Mesenchymal stem cell (in vitro differentiated cells and primary cell): ENCODE measurements at regions not wholly inside any gene's neighbourhood (a gene's known extent, or its start where the extent isn't known, plus 50 kb on each side); places are given as distances from the start of the nearest gene placed in this dataset.

ENCODE experiments used
- DNase-seq: peaks from one replicate; pipeline ENCODE4 v3.0.0-alpha.2; 2013
- H2AFZ ChIP-seq: one replicate; pipeline ENCODE4 v1.6.1; 2013; ENCODE audit warnings: low read depth, mild to moderate bottlenecking, control low read depth, inconsistent platforms, low read length, moderate library complexity
- H2AK5ac ChIP-seq: 2 replicates; pipeline ENCODE4 v1.6.1; 2013; ENCODE audit warnings: low read length, moderate library complexity, mild to moderate bottlenecking, inconsistent platforms; ENCODE audit not compliant: severe bottlenecking
- H2BK120ac ChIP-seq: one replicate; pipeline ENCODE4 v1.6.1; 2013; ENCODE audit warnings: low read depth, mild to moderate bottlenecking, inconsistent platforms, low read length, moderate library complexity
- H2BK12ac ChIP-seq, 2 experiments: one replicate each; pipeline ENCODE4 v1.6.1; 2013; ENCODE audit warnings: inconsistent platforms in 2 of 2, low read length in 2 of 2, mild to moderate bottlenecking in 2 of 2, moderate library complexity in 2 of 2, control low read depth in 1 of 2
- H2BK15ac ChIP-seq: one replicate; pipeline ENCODE4 v1.6.1; 2013; ENCODE audit warnings: mild to moderate bottlenecking, low read depth, inconsistent platforms; ENCODE audit not compliant: poor library complexity, severe bottlenecking
- H2BK5ac ChIP-seq: 2 replicates; pipeline ENCODE4 v1.6.1; 2013; ENCODE audit warnings: low read depth, mild to moderate bottlenecking, low read length, control low read depth, inconsistent platforms; ENCODE audit not compliant: poor library complexity, severe bottlenecking
- H3K14ac ChIP-seq, 2 experiments: one replicate each; pipeline ENCODE4 v1.6.1; 2013; ENCODE audit warnings: inconsistent platforms in 2 of 2, low read length in 2 of 2, control low read depth in 1 of 2, mild to moderate bottlenecking in 1 of 2, moderate library complexity in 1 of 2
- H3K18ac ChIP-seq, 2 experiments: one replicate each; pipeline ENCODE4 v1.6.1; 2013; ENCODE audit warnings: inconsistent platforms in 2 of 2, low read length in 2 of 2, control low read depth in 1 of 2, low read depth in 1 of 2, mild to moderate bottlenecking in 1 of 2
- H3K23ac ChIP-seq, 2 experiments: one replicate each; pipeline ENCODE4 v1.6.1; 2013; ENCODE audit warnings: inconsistent platforms in 2 of 2, low read length in 2 of 2, mild to moderate bottlenecking in 2 of 2, moderate library complexity in 2 of 2, control low read depth in 1 of 2
- H3K27ac ChIP-seq: 2 replicates; pipeline ENCODE4 v1.5.1; 2013; ENCODE audit warnings: mild to moderate bottlenecking, moderate library complexity, low read length, control low read depth, inconsistent platforms; ENCODE audit not compliant: poor library complexity, severe bottlenecking
- H3K27me3 ChIP-seq, 2 experiments: 2 replicates each; pipeline versions ENCODE4 v1.6.1 to v1.7.0; 2013; ENCODE audit warnings: low read length in 2 of 2, mild to moderate bottlenecking in 2 of 2, moderate library complexity in 2 of 2, control low read depth in 1 of 2, inconsistent platforms in 1 of 2; ENCODE audit not compliant: control insufficient read depth in 1 of 2, insufficient read depth in 1 of 2
- H3K36me3 ChIP-seq, 2 experiments: 2 replicates each; pipeline versions ENCODE4 v1.6.1 to v1.7.0; 2013; ENCODE audit warnings: low read length in 2 of 2, control low read depth in 1 of 2, inconsistent platforms in 1 of 2, low read depth in 1 of 2, mild to moderate bottlenecking in 1 of 2; ENCODE audit not compliant: insufficient read depth in 2 of 2, control insufficient read depth in 1 of 2
- H3K4ac ChIP-seq, 2 experiments: one replicate each; pipeline ENCODE4 v1.6.1; 2013; ENCODE audit warnings: inconsistent platforms in 2 of 2, low read length in 2 of 2, mild to moderate bottlenecking in 2 of 2, moderate library complexity in 2 of 2, control low read depth in 1 of 2, low read depth in 1 of 2
- H3K4me1 ChIP-seq: 2 replicates; pipeline ENCODE4 v1.6.1; 2013; ENCODE audit warnings: low read depth, low read length, control low read depth; ENCODE audit not compliant: control insufficient read depth, insufficient read depth
- H3K4me2 ChIP-seq: 2 replicates; pipeline ENCODE4 v1.6.1; 2013; ENCODE audit warnings: low read length, mild to moderate bottlenecking, inconsistent platforms; ENCODE audit not compliant: poor library complexity, severe bottlenecking
- H3K4me3 ChIP-seq, 2 experiments: 2 replicates each; pipeline versions ENCODE4 v1.5.1 to v1.7.0; 2013; ENCODE audit warnings: low read length in 2 of 2, mild to moderate bottlenecking in 2 of 2, control low read depth in 1 of 2, low read depth in 1 of 2; ENCODE audit not compliant: insufficient read depth in 1 of 2
- H3K79me1 ChIP-seq: replicated peaks from 2 replicates; pipeline ENCODE4 v1.6.1; 2013; ENCODE audit warnings: mild to moderate bottlenecking, control low read depth, low read length, inconsistent platforms; ENCODE audit not compliant: poor library complexity, severe bottlenecking
- H3K9ac ChIP-seq: 2 replicates; pipeline ENCODE4 v1.7.0; 2013; ENCODE audit warnings: mild to moderate bottlenecking, low read length, moderate library complexity
- H3K9me3 ChIP-seq: 2 replicates; pipeline ENCODE4 v1.7.0; 2013; ENCODE audit warnings: mild to moderate bottlenecking, low read length; ENCODE audit not compliant: control insufficient read depth
- H4K8ac ChIP-seq: one replicate; pipeline ENCODE4 v1.6.1; 2013; ENCODE audit warnings: inconsistent platforms, mild to moderate bottlenecking, low read length, moderate library complexity
- H4K91ac ChIP-seq: one replicate; pipeline ENCODE4 v1.6.1; 2013; ENCODE audit warnings: mild to moderate bottlenecking, low read length, inconsistent platforms
- WGBS: methylation state at CpG from one replicate; pipeline ENCODE4 v1.1.7; 2013; ENCODE audit warnings: mixed read lengths; 5-methylcytosine and 5-hydroxymethylcytosine counted together

GRCh38 chr9:97761879-97762278 is 64.7 kb upstream of the XPA start:
- WGBS: 79% methylated on average over 8 of the region's 8 CpGs
- no peak overlapping the region for H4K91ac ChIP-seq
- no peaks in the 10 kb centered on the region for H3K4me1 ChIP-seq
- H2BK12ac ChIP-seq: no peak overlapping the region
- DNase-seq: no peak
- H2BK5ac ChIP-seq: no peak overlapping the region
- H3K23ac ChIP-seq: no peak overlapping the region
- H3K9ac ChIP-seq: no peak overlapping the region
- H3K14ac ChIP-seq: no peak overlapping the region
- no peak overlapping the region for H3K18ac ChIP-seq
- no peak overlapping the region for H3K4me2 ChIP-seq
- no peak overlapping the region for H2BK15ac ChIP-seq
- H3K9me3 ChIP-seq: no peaks in the 10 kb centered on the region
- no peak overlapping the region for H2BK120ac ChIP-seq
- no peak overlapping the region for H3K4me3 ChIP-seq
- no peak overlapping the region for H3K27ac ChIP-seq
- H4K8ac ChIP-seq: no peak overlapping the region
- H3K27me3 ChIP-seq: peaks cover 60 to 71% of the 10 kb centered on the region in 2 experiments
- H3K36me3 ChIP-seq: no peaks in the 10 kb centered on the region
- no peaks in the 10 kb centered on the region for H3K79me1 ChIP-seq
- no peak overlapping the region for H2AFZ ChIP-seq
- H2AK5ac ChIP-seq: no peak overlapping the region
- no peak overlapping the region for H3K4ac ChIP-seq

- no peak overlapping the region for H2AFZ ChIP-seq
- H3K9me3 ChIP-seq: no peaks in the 10 kb centered on the region
- no peak overlapping the region for H2BK120ac ChIP-seq
- no peak overlapping the region for H3K18ac ChIP-seq
- no peak overlapping the region for H3K23ac ChIP-seq
- no peak overlapping the region for H2BK12ac ChIP-seq
- H4K8ac ChIP-seq: no peak overlapping the region
- no peak overlapping the region for H3K9ac ChIP-seq
- H3K4ac ChIP-seq: no peak overlapping the region
- H3K27me3 ChIP-seq: peaks cover 51 to 53% of the 10 kb centered on the region in 2 experiments
- no peak overlapping the region for H3K14ac ChIP-seq
- H2BK15ac ChIP-seq: no peak overlapping the region
- no peak for DNase-seq
- H3K4me1 ChIP-seq: no peaks in the 10 kb centered on the region
- no peak overlapping the region for H3K4me2 ChIP-seq
- no peaks in the 10 kb centered on the region for H3K79me1 ChIP-seq
- 68% methylated on average over 4 of the region's 4 CpGs for WGBS
- H2BK5ac ChIP-seq: no peak overlapping the region
- H3K27ac ChIP-seq: no peak overlapping the region
- H3K36me3 ChIP-seq: no peaks in the 10 kb centered on the region
- H2AK5ac ChIP-seq: no peak overlapping the region
- no peak overlapping the region for H3K4me3 ChIP-seq
- H4K91ac ChIP-seq: no peak overlapping the region
Observed at GRCh38 chr9:97763874-97764273, 66.7 kb upstream of the XPA start.

GRCh38 chr9:97766092-97766491 is 69.0 kb upstream of the XPA start:
- Histone ChIP-seq H3K4ac (no peak overlapping the region), H3K79me1 (no peaks in the 10 kb centered on the region), H3K23ac (no peak overlapping the region), H3K27me3 (peaks cover 42 to 46% of the 10 kb centered on the region in 2 experiments), H3K4me1 (no peaks in the 10 kb centered on the region), H3K36me3 (no peaks in the 10 kb centered on the region), H3K27ac (no peak overlapping the region), H3K9ac (no peak overlapping the region), H3K18ac (no peak overlapping the region), H2AK5ac (no peak overlapping the region), H2BK12ac (no peak overlapping the region), H4K8ac (no peak overlapping the region), H2AFZ (no peak overlapping the region), H3K9me3 (no peaks in the 10 kb centered on the region), H3K4me2 (no peak overlapping the region), H2BK120ac (no peak overlapping the region), H2BK15ac (no peak overlapping the region), H4K91ac (no peak overlapping the region), H3K4me3 (no peak overlapping the region), H2BK5ac (no peak overlapping the region), H3K14ac (no peak overlapping the region)
- DNase-seq: no peak
- 89% methylated on average over 2 of the region's 2 CpGs for WGBS

GRCh38 chr9:97766610-97767009 is 69.5 kb upstream of the XPA start:
- H2AK5ac ChIP-seq: no peak overlapping the region
- no peak overlapping the region for H2BK120ac ChIP-seq
- H3K9me3 ChIP-seq: no peaks in the 10 kb centered on the region
- no peak overlapping the region for H2BK15ac ChIP-seq
- H3K23ac ChIP-seq: no peak overlapping the region
- no peak overlapping the region for H4K8ac ChIP-seq
- H3K9ac ChIP-seq: no peak overlapping the region
- H3K4me3 ChIP-seq: no peak overlapping the region
- peaks cover 42 to 46% of the 10 kb centered on the region in 2 experiments for H3K27me3 ChIP-seq
- no peak overlapping the region for H3K4ac ChIP-seq
- H3K4me1 ChIP-seq: no peaks in the 10 kb centered on the region
- no peak overlapping the region for H3K4me2 ChIP-seq
- H3K18ac ChIP-seq: no peak overlapping the region
- 86% methylated on average over 2 of the region's 3 CpGs for whole genome bisulfite sequencing
- no peaks in the 10 kb centered on the region for H3K79me1 ChIP-seq
- no peak overlapping the region for H3K14ac ChIP-seq
- H2AFZ ChIP-seq: no peak overlapping the region
- no peaks in the 10 kb centered on the region for H3K36me3 ChIP-seq
- no peak for DNase-seq
- no peak overlapping the region for H2BK12ac ChIP-seq
- no peak overlapping the region for H4K91ac ChIP-seq
- H3K27ac ChIP-seq: no peak overlapping the region
- no peak overlapping the region for H2BK5ac ChIP-seq
